ENCODE measurements at regions not wholly inside any gene's neighbourhood (a gene's known extent, or its start where the extent isn't known, plus 50 kb on each side); places are given as distances from the start of the nearest gene placed in this dataset.

DNA sequence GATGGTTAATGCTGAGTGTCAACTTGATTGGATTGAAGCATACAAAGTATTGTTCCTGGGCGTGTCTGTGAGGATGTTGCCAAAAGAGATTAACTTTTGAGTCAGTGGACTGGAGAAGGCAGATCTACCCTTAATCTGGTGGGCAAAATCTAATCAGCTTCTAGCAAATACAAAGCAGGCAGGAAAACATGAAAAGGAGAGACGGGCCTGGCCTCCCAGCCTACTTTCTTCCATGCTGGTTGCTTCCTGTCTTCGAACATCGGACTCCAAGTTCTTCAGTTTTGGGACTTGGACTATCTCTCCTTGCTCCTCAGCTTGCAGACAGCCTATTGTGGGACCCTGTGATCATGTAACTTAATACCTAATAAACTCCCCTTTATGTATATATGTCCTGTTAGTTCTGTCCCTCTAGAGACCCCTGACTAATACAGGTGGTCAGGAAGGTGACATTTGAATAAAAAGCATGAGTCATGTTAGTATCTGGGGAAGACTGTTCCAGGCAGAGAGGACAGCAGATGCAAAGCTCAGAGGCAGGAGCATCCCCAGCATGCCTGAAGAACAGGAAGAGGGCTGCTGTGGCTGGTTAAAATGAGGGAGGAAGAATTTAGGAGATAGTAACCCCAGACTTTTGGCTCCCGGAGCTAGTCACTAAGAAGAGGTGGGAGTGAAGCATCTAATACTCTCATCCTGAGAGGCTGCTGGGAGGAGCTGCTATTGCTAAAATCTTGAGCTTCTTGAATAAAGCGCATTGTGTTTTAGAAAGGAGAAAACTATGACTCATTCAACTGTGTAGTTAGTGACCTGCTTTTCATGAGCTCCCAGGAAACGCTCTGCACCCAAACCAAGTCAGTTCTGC is 207.4 kb upstream of the HES1 start:
- TF ChIP-seq, protein P1, sequence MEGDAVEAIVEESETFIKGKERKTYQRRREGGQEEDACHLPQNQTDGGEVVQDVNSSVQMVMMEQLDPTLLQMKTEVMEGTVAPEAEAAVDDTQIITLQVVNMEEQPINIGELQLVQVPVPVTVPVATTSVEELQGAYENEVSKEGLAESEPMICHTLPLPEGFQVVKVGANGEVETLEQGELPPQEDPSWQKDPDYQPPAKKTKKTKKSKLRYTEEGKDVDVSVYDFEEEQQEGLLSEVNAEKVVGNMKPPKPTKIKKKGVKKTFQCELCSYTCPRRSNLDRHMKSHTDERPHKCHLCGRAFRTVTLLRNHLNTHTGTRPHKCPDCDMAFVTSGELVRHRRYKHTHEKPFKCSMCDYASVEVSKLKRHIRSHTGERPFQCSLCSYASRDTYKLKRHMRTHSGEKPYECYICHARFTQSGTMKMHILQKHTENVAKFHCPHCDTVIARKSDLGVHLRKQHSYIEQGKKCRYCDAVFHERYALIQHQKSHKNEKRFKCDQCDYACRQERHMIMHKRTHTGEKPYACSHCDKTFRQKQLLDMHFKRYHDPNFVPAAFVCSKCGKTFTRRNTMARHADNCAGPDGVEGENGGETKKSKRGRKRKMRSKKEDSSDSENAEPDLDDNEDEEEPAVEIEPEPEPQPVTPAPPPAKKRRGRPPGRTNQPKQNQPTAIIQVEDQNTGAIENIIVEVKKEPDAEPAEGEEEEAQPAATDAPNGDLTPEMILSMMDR (IDR thresholded peaks at IDR 0.05) = no peak
- H3K36me3 Mint-ChIP-seq (ENCODE audit: low read depth) = peaks cover 4% of the 10 kb centered on the region

DNA sequence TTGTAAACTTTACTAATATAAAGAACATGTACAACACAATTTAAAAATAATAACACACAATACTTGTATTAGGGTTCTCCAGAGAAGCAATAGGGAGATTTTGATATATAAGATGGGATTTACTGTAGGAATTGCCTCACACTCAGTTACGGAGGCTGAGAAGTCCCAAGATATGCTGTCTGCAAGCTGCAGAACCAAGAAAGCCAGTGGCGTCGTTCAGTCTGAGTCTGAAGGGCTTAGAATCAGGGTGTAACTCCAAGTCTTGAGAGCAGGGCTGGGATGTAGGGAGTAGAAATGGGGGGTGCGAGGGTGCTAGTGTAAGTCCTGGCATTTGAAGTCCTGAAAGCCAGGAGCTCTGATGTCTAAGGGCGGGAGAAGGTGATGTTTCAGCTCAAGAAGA is 206.6 kb upstream of the HES1 start:
- TF ChIP-seq, protein P1 (IDR thresholded peaks at IDR 0.05) = no peak
- Mint-ChIP-seq H3K36me3 (ENCODE audit: low read depth) (no peaks in the 10 kb centered on the region), H3K4me1 (peaks cover 4% of the 10 kb centered on the region), H3K4me3 (no peak overlapping the region), H3K27me3 (ENCODE audit: low read depth, poor library complexity) (peaks cover 13% of the 10 kb centered on the region), H3K27ac (no peak overlapping the region), H3K9me3 (peaks cover 18% of the 10 kb centered on the region)
- DNase-seq = no peak

More for the DNA sequence above, 207.4 kb upstream of the HES1 start:
- Mint-ChIP-seq H3K27me3 (ENCODE audit: low read depth, poor library complexity) (peaks cover 13% of the 10 kb centered on the region), H3K4me1 (peaks cover 4% of the 10 kb centered on the region), H3K9me3 (peaks cover 26% of the 10 kb centered on the region), H3K4me3 (no peak overlapping the region), H3K27ac (no peak overlapping the region)
- DNase-seq = no peak

DNA sequence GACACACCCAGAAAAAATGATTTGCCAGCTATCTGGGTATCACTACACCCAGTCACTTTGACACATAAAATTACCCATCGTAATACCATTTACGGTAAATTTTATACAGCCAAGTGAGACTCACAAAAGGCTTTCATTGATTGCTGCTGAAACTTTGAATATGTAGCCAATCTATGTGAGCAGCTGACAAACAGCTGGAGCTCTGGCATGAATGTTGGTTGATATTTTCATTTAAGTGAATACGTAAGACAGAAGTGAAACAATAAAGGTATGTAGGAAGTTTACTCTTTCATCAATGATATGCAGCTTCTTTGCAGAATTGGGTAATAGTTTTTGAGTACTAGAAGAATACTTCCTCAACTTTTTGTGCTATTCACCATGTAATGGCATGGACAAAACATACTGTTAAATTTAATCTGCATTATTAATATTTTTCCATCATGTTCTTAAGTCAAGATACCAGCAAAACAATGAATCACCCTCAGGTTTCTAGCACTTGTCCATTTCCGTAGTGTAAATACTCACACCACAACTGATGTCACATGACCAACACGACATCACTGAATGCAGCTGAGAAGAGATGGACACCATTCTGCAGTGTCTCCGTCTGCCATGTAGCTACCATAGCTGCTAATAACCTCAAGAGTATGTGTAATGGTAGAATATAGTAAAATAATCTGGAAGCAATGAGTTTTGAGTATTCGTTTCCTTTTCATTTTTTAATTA is 205.9 kb upstream of the HES1 start:
- Mint-ChIP-seq H3K27me3 (ENCODE audit: low read depth, poor library complexity) (peaks cover 13% of the 10 kb centered on the region), H3K4me1 (peaks cover 4% of the 10 kb centered on the region), H3K4me3 (no peak overlapping the region), H3K27ac (no peak overlapping the region), H3K9me3 (peaks cover 11% of the 10 kb centered on the region), H3K36me3 (ENCODE audit: low read depth) (no peaks in the 10 kb centered on the region)
- TF ChIP-seq, protein P1 (IDR thresholded peaks at IDR 0.05) = no peak
- DNase-seq = no peak

DNA sequence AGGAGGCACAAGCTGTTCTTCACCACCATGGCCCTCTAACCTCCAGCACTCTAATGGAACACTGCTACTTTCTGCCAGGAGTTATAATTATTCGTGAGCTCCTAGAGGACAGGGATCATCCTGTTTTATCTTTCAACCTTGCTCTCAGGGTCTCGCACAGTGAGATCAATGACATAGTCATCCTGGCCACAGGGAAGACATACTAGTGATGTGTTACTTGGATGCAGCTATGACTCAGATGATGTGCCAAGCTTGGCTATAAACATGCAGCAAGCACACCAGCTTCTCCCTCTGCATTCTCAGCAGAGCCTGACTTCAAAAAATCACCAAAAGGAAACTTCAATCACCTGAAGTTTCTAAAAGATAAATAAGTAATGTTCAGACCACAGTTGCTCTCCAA is 203.8 kb upstream of the HES1 start:
- H3K4me3 Mint-ChIP-seq = no peak overlapping the region
- no peak for DNase-seq
- peaks cover 13% of the 10 kb centered on the region for H3K27me3 Mint-ChIP-seq (ENCODE audit: low read depth, poor library complexity)
- H3K9me3 Mint-ChIP-seq = no peaks in the 10 kb centered on the region
- TF ChIP-seq, protein P1 (IDR thresholded peaks at IDR 0.05) = no peak
- peaks cover 4% of the 10 kb centered on the region for H3K4me1 Mint-ChIP-seq
- H3K36me3 Mint-ChIP-seq (ENCODE audit: low read depth) = no peaks in the 10 kb centered on the region
- H3K27ac Mint-ChIP-seq = no peak overlapping the region

DNA sequence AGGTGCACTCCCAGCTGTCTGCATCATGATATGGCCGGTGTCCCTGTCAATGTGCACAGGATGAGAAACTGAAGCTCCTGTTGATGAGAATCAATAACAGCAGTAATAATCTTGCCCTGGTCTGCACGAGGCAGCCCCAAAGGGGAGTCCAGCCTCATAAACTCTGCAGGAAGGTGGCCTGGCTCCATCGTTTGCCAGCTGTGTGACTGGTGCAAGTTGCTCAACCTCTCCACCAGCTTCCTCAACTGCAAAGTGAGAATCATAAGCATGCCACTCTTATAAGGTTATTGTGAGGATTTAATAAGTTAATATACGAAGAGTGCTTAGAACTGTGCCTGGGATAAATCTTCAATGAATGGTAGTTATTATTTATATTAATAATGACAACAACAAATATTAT is 203.4 kb upstream of the HES1 start:
- Mint-ChIP-seq H3K9me3 (no peaks in the 10 kb centered on the region), H3K36me3 (ENCODE audit: low read depth) (no peaks in the 10 kb centered on the region), H3K4me3 (no peak overlapping the region), H3K27ac (no peak overlapping the region), H3K4me1 (peaks cover 4% of the 10 kb centered on the region), H3K27me3 (ENCODE audit: low read depth, poor library complexity) (peaks cover 12% of the 10 kb centered on the region)
- DNase-seq = no peak
- TF ChIP-seq, protein P1 (IDR thresholded peaks at IDR 0.05) = no peak

Data from nephron progenitor cell (in vitro differentiated cells).